Smooth muscle cell (in vitro differentiated cells): ENCODE measurements at regions not wholly inside any gene's neighbourhood (a gene's known extent, or its start where the extent isn't known, plus 50 kb on each side); places are given as distances from the start of the nearest gene placed in this dataset.
A peak's percentile ranks its signal among the peaks of the same experiment; 100 is the strongest.

Experiments
- DNase-seq: peaks from one replicate; lab custom pipeline; 2025; ENCODE audit not compliant: unreplicated experiment; lab: John Stamatoyannopoulos, UW
- H2AFZ ChIP-seq: fragments of 200-600 bp; sonication (generic); 2 replicates; pipeline ENCODE4 v1.6.0; 2016; ENCODE audit warnings: antibody characterized with exemption, low read depth, mild to moderate bottlenecking
- H3F3A ChIP-seq: fragments of 200-600 bp; sonication (generic); 2 replicates; pipeline ENCODE4 v1.6.0; 2017; ENCODE audit warnings: antibody characterized with exemption, low read depth
- H3K27ac ChIP-seq: fragments of 200-600 bp; sonication (generic); 2 replicates; pipeline ENCODE4 v1.5.1; 2016; ENCODE audit warnings: low read depth, mild to moderate bottlenecking
- H3K27me3 ChIP-seq: fragments of 200-600 bp; sonication (generic); 2 replicates; pipeline ENCODE4 v1.6.1; 2016; ENCODE audit warnings: low read depth, mild to moderate bottlenecking
- H3K36me3 ChIP-seq: fragments of 200-600 bp; sonication (generic); 2 replicates; pipeline ENCODE4 v1.5.1; 2016; ENCODE audit warnings: low read depth
- H3K4me1 ChIP-seq: fragments of 200-600 bp; sonication (generic); 2 replicates; pipeline ENCODE4 v1.5.1; 2016; ENCODE audit warnings: low read depth
- H3K4me2 ChIP-seq: fragments of 200-600 bp; sonication (generic); 2 replicates; pipeline ENCODE4 v1.6.0; 2016; ENCODE audit warnings: mild to moderate bottlenecking
- H3K4me3 ChIP-seq: fragments of 200-600 bp; sonication (generic); 2 replicates; pipeline ENCODE4 v1.5.1; 2016; ENCODE audit warnings: mild to moderate bottlenecking
- H3K79me2 ChIP-seq: fragments of 200-600 bp; sonication (generic); 2 replicates; pipeline ENCODE4 v1.6.0; 2016; ENCODE audit warnings: low read depth, mild to moderate bottlenecking
- H3K9ac ChIP-seq: fragments of 200-600 bp; sonication (generic); 2 replicates; pipeline ENCODE4 v1.6.0; 2016; ENCODE audit warnings: low read depth
- H3K9me3 ChIP-seq: fragments of 200-600 bp; sonication (generic); replicated peaks from 2 replicates; pipeline ENCODE4 v1.5.1; 2016; ENCODE audit warnings: low read depth
- H4K20me1 ChIP-seq: fragments of 200-600 bp; sonication (generic); 2 replicates; pipeline ENCODE4 v1.6.0; 2016; ENCODE audit warnings: low read depth
- CTCF ChIP-seq: fragments of 200-600 bp; sonication (generic); IDR thresholded peaks from 2 replicates; pipeline ENCODE4 v1.5.1; 2017; ENCODE audit warnings: borderline replicate concordance, mild to moderate bottlenecking, antibody characterized with exemption; ENCODE audit not compliant: insufficient read depth, poor library complexity, severe bottlenecking
- WGBS: methylation state at CpG from one replicate; pipeline ENCODE4 v1.1.7; 2016; ENCODE audit warnings: low lambda C conversion rate; 5-methylcytosine and 5-hydroxymethylcytosine counted together

- Histone ChIP-seq H3K4me1 (no peaks in the 10 kb centered on the region), H3K79me2 (no peaks in the 10 kb centered on the region), H3K27me3 (no peaks in the 10 kb centered on the region), H3K4me3 (no peak overlapping the region), H4K20me1 (no peaks in the 10 kb centered on the region), H3K9ac (no peak overlapping the region), H2AFZ (peak overlapping the region; percentile 2), H3K9me3 (no peaks in the 10 kb centered on the region), H3K27ac (no peak overlapping the region), H3K36me3 (no peaks in the 10 kb centered on the region), H3F3A (no peaks in the 10 kb centered on the region), H3K4me2 (no peak overlapping the region)
- WGBS, result 56% methylated on average over 2 of the region's 2 CpGs
- no peak for TF ChIP-seq CTCF
- DNase-seq, result no peak
Observed at GRCh38 chr2:195038153-195038552, 618.9 kb upstream of the SLC39A10 start.

GRCh38 chr2:195037045-195037444 lies 620.0 kb upstream of the SLC39A10 start:
- Histone ChIP-seq H3K27me3 (no peaks in the 10 kb centered on the region), H3F3A (no peaks in the 10 kb centered on the region), H3K36me3 (no peaks in the 10 kb centered on the region), H3K4me2 (no peak overlapping the region), H2AFZ (no peak overlapping the region), H3K79me2 (no peaks in the 10 kb centered on the region), H3K9me3 (no peaks in the 10 kb centered on the region), H3K4me3 (no peak overlapping the region), H3K4me1 (no peaks in the 10 kb centered on the region), H3K9ac (no peak overlapping the region), H3K27ac (no peak overlapping the region), H4K20me1 (no peaks in the 10 kb centered on the region)
- WGBS, result 89% methylated on average over 2 of the region's 2 CpGs
- DNase-seq, result no peak
- no peak for TF ChIP-seq CTCF

- no peak overlapping the region for H3K27ac ChIP-seq
- no peak for TF ChIP-seq CTCF
- no peaks in the 10 kb centered on the region for H3F3A ChIP-seq
- no peak overlapping the region for H3K4me2 ChIP-seq
- DNase-seq, result no peak
- 94% methylated on average over 1 of the region's 1 CpG for WGBS
- H2AFZ ChIP-seq, result no peak overlapping the region
- no peak overlapping the region for H3K9ac ChIP-seq
- H3K4me3 ChIP-seq, result no peak overlapping the region
- no peaks in the 10 kb centered on the region for H3K27me3 ChIP-seq
- H3K79me2 ChIP-seq, result no peaks in the 10 kb centered on the region
- no peaks in the 10 kb centered on the region for H4K20me1 ChIP-seq
- no peaks in the 10 kb centered on the region for H3K9me3 ChIP-seq
- H3K4me1 ChIP-seq, result no peaks in the 10 kb centered on the region
- no peaks in the 10 kb centered on the region for H3K36me3 ChIP-seq
Observed at GRCh38 chr2:195031411-195031810, 625.6 kb upstream of the SLC39A10 start.

GRCh38 chr2:195029804-195030654 lies 627.0 kb upstream of the SLC39A10 start:
- WGBS, result 73% methylated on average over 4 of the region's 4 CpGs
- DNase-seq, result no peak

More at GRCh38 chr2:195029804-195030654, 627.0 kb upstream of the SLC39A10 start:
- H3K79me2 ChIP-seq, result no peaks in the 10 kb centered on the region
- no peak overlapping the region for H3K9ac ChIP-seq
- H3F3A ChIP-seq, result no peaks in the 10 kb centered on the region
- no peak overlapping the region for H3K4me2 ChIP-seq
- no peak overlapping the region for H3K4me3 ChIP-seq
- H4K20me1 ChIP-seq, result no peaks in the 10 kb centered on the region
- no peak for TF ChIP-seq CTCF
- no peaks in the 10 kb centered on the region for H3K9me3 ChIP-seq
- H2AFZ ChIP-seq, result no peak overlapping the region
- no peaks in the 10 kb centered on the region for H3K27me3 ChIP-seq
- no peak overlapping the region for H3K27ac ChIP-seq
- no peaks in the 10 kb centered on the region for H3K4me1 ChIP-seq
- no peaks in the 10 kb centered on the region for H3K36me3 ChIP-seq
